Keratinocyte (primary cell): ENCODE measurements at regions not wholly inside any gene's neighbourhood (a gene's known extent, or its start where the extent isn't known, plus 50 kb on each side); places are given as distances from the start of the nearest gene placed in this dataset.

Experiments
- DNase-seq: peaks from one replicate; pipeline ENCODE4 v3.0.0-alpha.2; 2011; ENCODE audit warnings: low read depth, missing footprints, low spot score
- FAIRE-seq: peaks from 2 replicates; lab custom pipeline; 2011; peaks lifted over from hg19 to GRCh38; lab: Jason Lieb, UNC
- H2AFZ ChIP-seq: 2 replicates; pipeline ENCODE4 v1.6.0; 2012; ENCODE audit warnings: low read length, control low read depth, inconsistent platforms; ENCODE audit not compliant: control insufficient read depth
- H3K27ac ChIP-seq: 2 replicates; pipeline ENCODE4 v1.5.1; 2011; ENCODE audit warnings: low read length; ENCODE audit not compliant: control insufficient read depth, insufficient read depth
- H3K27me3 ChIP-seq: 3 replicates; pipeline ENCODE4 v1.6.0; 2011; ENCODE audit warnings: low read length; ENCODE audit not compliant: control insufficient read depth, insufficient read depth; ENCODE audit errors: extremely low read depth
- H3K36me3 ChIP-seq, 2 experiments: 2 replicates in 1 of 2; 3 replicates in 1 of 2; pipeline ENCODE4 v1.5.1; 2011; ENCODE audit warnings: low read length in 2 of 2, mild to moderate bottlenecking in 1 of 2; ENCODE audit not compliant: control insufficient read depth in 2 of 2, insufficient read depth in 2 of 2; ENCODE audit errors: extremely low read depth in 1 of 2
- H3K4me1 ChIP-seq: 3 replicates; pipeline ENCODE4 v1.5.1; 2011; ENCODE audit warnings: low read length; ENCODE audit not compliant: control insufficient read depth, insufficient read depth; ENCODE audit errors: extremely low read depth
- H3K4me2 ChIP-seq: 3 replicates; pipeline ENCODE4 v1.6.0; 2011; ENCODE audit warnings: low read depth, low read length; ENCODE audit not compliant: control insufficient read depth, insufficient read depth; ENCODE audit errors: extremely low read depth
- H3K4me3 ChIP-seq, 3 experiments: fragments of 200-600 bp in 1 of 3; sonication (generic) in 1 of 3; 2 replicates in 2 of 3; 3 replicates in 1 of 3; pipeline ENCODE4 v1.5.1; 2011 to 2016; ENCODE audit warnings: low read length in 3 of 3, mild to moderate bottlenecking in 3 of 3, control low read depth in 2 of 3, inconsistent platforms in 1 of 3, low read depth in 1 of 3, mixed read lengths in 1 of 3, mixed run types in 1 of 3, moderate library complexity in 1 of 3; ENCODE audit not compliant: control insufficient read depth in 2 of 3, insufficient read depth in 2 of 3; ENCODE audit errors: extremely low read depth in 1 of 3
- H3K79me2 ChIP-seq: 2 replicates; pipeline ENCODE4 v1.6.0; 2012; ENCODE audit warnings: low read length; ENCODE audit not compliant: control insufficient read depth, insufficient read depth
- H3K9ac ChIP-seq: 3 replicates; pipeline ENCODE4 v1.6.0; 2011; ENCODE audit warnings: low read length; ENCODE audit not compliant: control insufficient read depth, insufficient read depth; ENCODE audit errors: extremely low read depth
- H3K9me1 ChIP-seq: 3 replicates; pipeline ENCODE4 v1.6.0; 2011; ENCODE audit warnings: low read length; ENCODE audit not compliant: control insufficient read depth, insufficient read depth; ENCODE audit errors: extremely low read depth
- H3K9me3 ChIP-seq: 2 replicates; pipeline ENCODE4 v1.5.1; 2012; ENCODE audit warnings: low read depth, low read length; ENCODE audit not compliant: control insufficient read depth
- H4K20me1 ChIP-seq: 3 replicates; pipeline ENCODE4 v1.6.0; 2011; ENCODE audit warnings: low read length; ENCODE audit not compliant: control insufficient read depth, insufficient read depth; ENCODE audit errors: extremely low read depth
- EZH2 ChIP-seq: IDR thresholded peaks from one replicate; pipeline ENCODE4 v1.6.1; 2012; ENCODE audit warnings: inconsistent platforms, mild to moderate bottlenecking, low read length, moderate library complexity
- dilution Hi-C: fragments of 300-500 bp; cut with MboI; formaldehyde crosslinking; loops from one replicate; pipeline ENCODE4 v1.7.0; 2020; ENCODE audit warnings: low sequenced_read_pairs; ENCODE audit not compliant: extremely low pct_ligation_motif_present
- TF ChIP-seq, protein P1 (sequence below), 3 experiments: IDR thresholded peaks in 1 of 3; conservative IDR thresholded peaks in 1 of 3; optimal IDR thresholded peaks in 1 of 3; 2 replicates in 2 of 3; 3 replicates in 1 of 3; pipeline versions ENCODE3 to v1.5.1; 2011; ENCODE audit warnings: low read length in 3 of 3, mild to moderate bottlenecking in 3 of 3, moderate library complexity in 2 of 3, control low read depth in 1 of 3, inconsistent platforms in 1 of 3; ENCODE audit not compliant: insufficient read depth in 2 of 3; ENCODE audit errors: extremely low read depth in 1 of 3

GRCh38 chr6:101129851-101130250 is 248.7 kb upstream of the ASCC3 start:
- dilution Hi-C loops = no loop called here
- Histone ChIP-seq H4K20me1 (no peaks in the 10 kb centered on the region), H3K4me2 (no peak overlapping the region), H3K9ac (no peak overlapping the region), H2AFZ (no peak overlapping the region), H3K4me3 (no peak overlapping the region), H3K4me1 (no peaks in the 10 kb centered on the region), H3K27me3 (no peaks in the 10 kb centered on the region), H3K36me3 (no peaks in the 10 kb centered on the region), H3K9me1 (no peaks in the 10 kb centered on the region), H3K9me3 (no peaks in the 10 kb centered on the region), H3K79me2 (no peaks in the 10 kb centered on the region), H3K27ac (no peak overlapping the region)
- DNase-seq (no peak), FAIRE-seq (no peak)
- no peak for TF ChIP-seq EZH2
- TF ChIP-seq, protein P1, sequence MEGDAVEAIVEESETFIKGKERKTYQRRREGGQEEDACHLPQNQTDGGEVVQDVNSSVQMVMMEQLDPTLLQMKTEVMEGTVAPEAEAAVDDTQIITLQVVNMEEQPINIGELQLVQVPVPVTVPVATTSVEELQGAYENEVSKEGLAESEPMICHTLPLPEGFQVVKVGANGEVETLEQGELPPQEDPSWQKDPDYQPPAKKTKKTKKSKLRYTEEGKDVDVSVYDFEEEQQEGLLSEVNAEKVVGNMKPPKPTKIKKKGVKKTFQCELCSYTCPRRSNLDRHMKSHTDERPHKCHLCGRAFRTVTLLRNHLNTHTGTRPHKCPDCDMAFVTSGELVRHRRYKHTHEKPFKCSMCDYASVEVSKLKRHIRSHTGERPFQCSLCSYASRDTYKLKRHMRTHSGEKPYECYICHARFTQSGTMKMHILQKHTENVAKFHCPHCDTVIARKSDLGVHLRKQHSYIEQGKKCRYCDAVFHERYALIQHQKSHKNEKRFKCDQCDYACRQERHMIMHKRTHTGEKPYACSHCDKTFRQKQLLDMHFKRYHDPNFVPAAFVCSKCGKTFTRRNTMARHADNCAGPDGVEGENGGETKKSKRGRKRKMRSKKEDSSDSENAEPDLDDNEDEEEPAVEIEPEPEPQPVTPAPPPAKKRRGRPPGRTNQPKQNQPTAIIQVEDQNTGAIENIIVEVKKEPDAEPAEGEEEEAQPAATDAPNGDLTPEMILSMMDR (optimal IDR thresholded peaks at IDR 0.05 in 1 of 3, IDR thresholded peaks at IDR 0.05 in 1 of 3, conservative IDR thresholded peaks at IDR 0.05 in 1 of 3; ENCODE audit: extremely low read depth in 1 of 3, insufficient read depth in 2 of 3, low read length in 3 of 3) = no peak

- H3K79me2 ChIP-seq = no peaks in the 10 kb centered on the region
These were observed 247.1 kb upstream of the GRIK2 start for GRCh38 chr6:101146389-101146788.

More at GRCh38 chr6:101146389-101146788, 247.1 kb upstream of the GRIK2 start:
- Histone ChIP-seq H2AFZ (no peak overlapping the region), H3K9ac (no peak overlapping the region), H3K27me3 (no peaks in the 10 kb centered on the region), H3K9me3 (no peaks in the 10 kb centered on the region), H3K4me1 (no peaks in the 10 kb centered on the region), H3K27ac (no peak overlapping the region), H3K4me3 (no peak overlapping the region), H3K9me1 (no peaks in the 10 kb centered on the region), H3K4me2 (no peak overlapping the region), H4K20me1 (no peaks in the 10 kb centered on the region), H3K36me3 (no peaks in the 10 kb centered on the region)
- DNase-seq (no peak), FAIRE-seq (no peak)
- TF ChIP-seq EZH2 = no peak
- TF ChIP-seq, protein P1 (optimal IDR thresholded peaks at IDR 0.05 in 1 of 3, IDR thresholded peaks at IDR 0.05 in 1 of 3, conservative IDR thresholded peaks at IDR 0.05 in 1 of 3; ENCODE audit: extremely low read depth in 1 of 3, insufficient read depth in 2 of 3, low read length in 3 of 3) = no peak
- dilution Hi-C loops = no loop called here
